NCI-H2196 treated with DMSO at 0.1 percent for 48 hours (cell line): ENCODE measurements at regions not wholly inside any gene's neighbourhood (a gene's known extent, or its start where the extent isn't known, plus 50 kb on each side); places are given as distances from the start of the nearest gene placed in this dataset.

ENCODE experiments used
- DNase-seq: peaks from one replicate; lab custom pipeline; 2025; ENCODE audit not compliant: unreplicated experiment; lab: John Stamatoyannopoulos, UW

GRCh38 chr2:150110548-150110947 lies 376.9 kb downstream of the RND3 start:
- no peak for DNase-seq

DNA sequence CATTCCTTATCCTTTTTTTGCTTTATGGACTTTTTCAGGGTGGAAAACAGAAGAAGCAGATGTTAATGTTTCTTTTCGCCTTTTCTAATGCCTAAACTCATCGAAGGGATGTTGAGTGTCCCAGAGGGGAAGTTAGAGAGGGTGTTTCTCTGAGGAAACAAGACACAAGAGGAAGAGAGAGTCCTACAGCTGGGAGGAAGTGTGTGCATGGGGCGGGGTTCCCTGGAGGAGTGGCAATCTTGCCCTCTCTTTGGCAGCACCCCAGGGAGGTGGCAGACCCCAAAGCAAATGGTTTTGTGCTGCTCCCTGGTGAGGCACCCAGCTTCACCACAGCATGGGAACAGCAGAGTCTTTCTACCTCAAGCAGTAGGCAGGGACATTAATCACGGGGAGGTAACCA lies 377.6 kb downstream of the RND3 start:
- DNase-seq = no peak

DNA sequence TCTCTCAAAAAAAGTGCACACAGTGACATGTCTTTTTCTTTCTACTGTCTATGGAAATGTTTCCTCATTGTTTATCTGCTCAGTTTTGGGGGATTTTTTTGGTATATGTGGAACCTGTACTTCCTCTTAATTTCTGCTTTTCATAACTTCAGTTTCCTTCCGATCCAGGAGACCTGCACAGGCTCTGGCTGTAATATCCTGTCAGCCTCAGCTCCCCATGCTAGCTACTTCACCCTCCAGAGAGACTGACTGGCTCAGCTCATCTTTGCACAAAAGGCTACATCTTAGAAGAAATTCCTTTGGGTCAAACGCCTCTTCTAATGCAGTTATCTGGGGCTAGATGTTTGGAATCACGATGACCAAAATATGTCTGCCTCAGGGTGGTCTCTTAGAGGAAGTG lies 378.4 kb downstream of the RND3 start:
- no peak for DNase-seq

DNA sequence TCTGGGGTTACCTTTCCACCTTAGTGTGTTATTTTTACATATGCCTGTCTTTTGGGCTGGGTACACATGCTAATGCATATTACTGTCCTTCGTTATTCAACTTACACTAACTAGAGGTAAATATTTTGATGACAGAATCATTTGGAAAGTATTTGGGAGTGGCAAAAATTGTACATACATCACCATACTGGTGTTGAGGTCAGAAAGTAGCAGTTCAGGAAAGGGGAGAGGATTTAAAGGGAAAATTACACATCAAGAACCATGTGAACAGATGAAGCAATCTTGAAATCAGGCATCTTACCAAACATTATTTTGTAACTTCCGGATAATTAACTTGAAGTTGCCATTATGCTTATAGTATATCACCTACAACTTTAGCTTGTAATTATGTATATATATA lies 379.7 kb downstream of the RND3 start:
- DNase-seq = no peak

- DNase-seq = no peak
Observed at GRCh38 chr2:150107170-150107569, 380.3 kb downstream of the RND3 start.

GRCh38 chr2:150101947-150102346 lies 385.5 kb downstream of the RND3 start:
- DNase-seq = no peak

- DNase-seq = no peak
Observed at GRCh38 chr2:150100834-150101233, 386.6 kb downstream of the RND3 start.

GRCh38 chr2:150100336-150100735 lies 387.1 kb downstream of the RND3 start:
- DNase-seq = no peak

DNA sequence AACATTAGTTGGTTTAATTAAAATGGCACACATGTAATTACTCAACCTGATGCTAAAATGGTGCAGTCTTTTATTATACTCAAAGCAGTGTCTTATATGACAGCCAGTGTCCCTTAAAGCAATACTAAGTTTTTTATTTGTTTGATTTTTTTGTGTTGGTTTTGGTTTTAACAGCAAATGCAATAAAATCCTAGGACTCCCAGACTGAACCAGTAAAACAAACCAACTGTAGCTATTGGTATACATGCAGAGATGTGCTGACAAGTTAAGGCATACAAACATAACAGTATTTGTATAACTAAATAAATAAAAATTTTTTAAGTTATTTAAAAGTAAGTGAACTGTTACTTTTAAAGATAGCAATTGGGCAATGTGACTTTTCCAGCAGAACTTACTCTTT lies 387.7 kb downstream of the RND3 start:
- no peak for DNase-seq

DNA sequence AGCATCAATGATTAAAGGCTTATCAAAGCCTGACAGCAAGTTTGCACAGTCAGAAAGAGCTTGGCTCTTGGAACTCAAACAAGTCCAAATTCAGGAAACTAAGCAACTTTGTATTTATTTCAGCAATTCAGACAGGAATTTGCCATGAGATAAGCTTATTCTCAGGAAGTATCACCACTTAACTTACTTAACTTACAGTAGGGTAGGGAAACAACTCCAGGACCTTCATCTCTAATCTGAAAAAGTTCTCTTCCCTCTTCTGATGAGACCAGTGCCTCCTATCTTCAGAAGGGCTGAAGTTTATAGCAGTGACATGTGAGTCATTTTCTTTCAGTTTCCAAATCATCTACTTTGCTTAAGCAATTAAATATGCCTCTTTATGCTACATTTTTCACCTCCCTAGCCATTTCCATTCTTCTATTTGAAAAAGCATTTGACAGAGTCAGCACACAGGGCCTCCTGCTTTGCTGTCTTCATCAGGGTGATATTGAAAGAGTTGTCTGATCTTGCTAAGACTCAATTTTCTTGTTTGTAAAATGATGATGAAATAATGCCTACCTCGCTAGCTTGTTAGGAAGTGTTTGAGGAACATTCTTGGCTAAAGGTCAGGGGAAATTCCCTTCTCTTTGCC lies 389.5 kb downstream of the RND3 start:
- DNase-seq = no peak

DNA sequence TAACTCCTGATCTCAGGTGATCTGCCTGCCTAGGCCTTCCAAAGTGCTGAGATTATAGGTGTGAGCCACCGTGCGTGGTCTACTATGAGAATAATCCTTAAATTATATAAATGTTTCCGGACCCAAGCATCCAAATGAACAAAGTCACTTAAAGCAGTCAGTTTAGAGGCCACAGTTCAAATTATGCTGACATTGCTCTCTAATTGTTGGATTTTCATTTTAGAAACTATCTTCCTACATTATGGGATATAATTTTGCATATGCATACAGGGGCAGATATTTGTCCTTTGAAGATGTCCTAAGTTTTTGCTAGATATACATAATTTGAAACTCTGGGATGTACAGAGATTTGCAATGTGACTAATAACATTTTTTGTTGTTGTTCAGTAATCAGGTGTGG lies 390.1 kb downstream of the RND3 start:
- DNase-seq = no peak

DNA sequence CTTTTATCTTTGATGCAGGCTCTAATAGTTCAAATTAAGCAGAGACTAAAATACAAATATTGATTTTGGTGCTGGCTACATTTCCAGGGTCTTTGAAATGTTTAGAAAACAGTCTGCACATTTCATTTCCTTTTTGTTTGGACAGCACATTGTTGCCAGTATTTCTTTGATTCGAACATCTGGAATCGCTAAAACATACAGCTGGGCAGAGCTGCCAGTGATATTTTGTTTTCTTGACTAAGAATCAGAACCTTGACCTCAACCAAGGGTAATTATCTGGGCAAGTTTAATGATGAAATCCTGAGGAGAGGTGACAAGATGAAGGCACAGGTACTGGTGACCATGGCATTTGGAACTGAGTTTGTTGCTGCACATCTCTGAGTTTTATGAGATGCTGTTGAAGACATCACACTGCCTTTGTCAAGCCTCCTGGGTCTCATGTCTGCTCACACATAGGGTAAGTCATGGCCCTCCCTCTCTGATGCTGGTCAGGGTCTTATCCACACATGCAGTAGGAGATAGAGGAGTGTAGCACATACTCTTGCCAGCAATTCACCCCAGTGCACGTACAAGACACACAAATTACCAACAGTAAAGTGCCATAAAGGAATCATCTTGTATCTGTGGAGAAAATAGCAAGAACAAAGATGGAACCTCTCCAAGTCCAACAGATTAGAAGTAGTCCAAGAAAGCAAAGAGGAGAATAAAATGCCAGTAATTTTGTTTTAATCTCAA lies 391.9 kb downstream of the RND3 start:
- DNase-seq = no peak

GRCh38 chr2:150091846-150092245 lies 395.6 kb downstream of the RND3 start:
- no peak for DNase-seq

DNA sequence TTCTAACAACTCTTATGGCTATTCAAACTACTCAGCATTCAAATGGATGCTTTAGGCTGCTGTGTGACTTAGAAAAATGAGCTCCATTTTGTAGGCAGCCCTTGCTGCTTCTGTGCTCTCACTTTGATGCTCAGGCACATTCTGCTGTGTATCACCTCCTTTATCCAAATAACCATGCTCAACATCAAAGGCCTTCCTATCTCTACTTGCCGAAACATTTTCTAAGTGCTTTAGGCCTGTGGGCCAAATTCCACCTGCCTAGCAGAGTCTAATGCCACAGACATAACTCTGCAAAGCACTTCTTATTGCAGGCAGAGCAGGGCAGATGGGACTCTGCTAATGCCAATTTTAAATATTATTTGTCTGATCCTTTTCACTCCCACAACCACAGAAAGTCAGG lies 397.4 kb downstream of the RND3 start:
- no peak for DNase-seq

- no peak for DNase-seq
Observed at GRCh38 chr2:150088538-150088937, 398.9 kb downstream of the RND3 start.

DNA sequence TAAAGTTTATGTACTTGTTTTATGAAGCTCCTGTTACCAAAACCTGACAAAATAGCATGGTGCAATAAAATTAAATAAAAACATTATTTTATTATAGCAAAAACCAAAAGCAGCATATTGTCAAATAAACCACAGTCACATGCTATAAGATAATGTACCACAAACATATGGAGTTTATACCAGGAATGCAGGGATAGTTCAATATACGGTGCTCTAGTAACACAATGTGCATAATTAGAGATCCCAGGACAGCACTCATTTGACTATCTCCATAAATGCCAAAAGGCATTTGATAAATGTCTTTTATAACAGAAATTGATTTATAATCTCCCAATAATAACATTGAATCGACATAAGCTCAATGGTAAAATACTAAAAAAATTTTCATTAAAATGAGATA lies 402.0 kb downstream of the RND3 start:
- no peak for DNase-seq

DNA sequence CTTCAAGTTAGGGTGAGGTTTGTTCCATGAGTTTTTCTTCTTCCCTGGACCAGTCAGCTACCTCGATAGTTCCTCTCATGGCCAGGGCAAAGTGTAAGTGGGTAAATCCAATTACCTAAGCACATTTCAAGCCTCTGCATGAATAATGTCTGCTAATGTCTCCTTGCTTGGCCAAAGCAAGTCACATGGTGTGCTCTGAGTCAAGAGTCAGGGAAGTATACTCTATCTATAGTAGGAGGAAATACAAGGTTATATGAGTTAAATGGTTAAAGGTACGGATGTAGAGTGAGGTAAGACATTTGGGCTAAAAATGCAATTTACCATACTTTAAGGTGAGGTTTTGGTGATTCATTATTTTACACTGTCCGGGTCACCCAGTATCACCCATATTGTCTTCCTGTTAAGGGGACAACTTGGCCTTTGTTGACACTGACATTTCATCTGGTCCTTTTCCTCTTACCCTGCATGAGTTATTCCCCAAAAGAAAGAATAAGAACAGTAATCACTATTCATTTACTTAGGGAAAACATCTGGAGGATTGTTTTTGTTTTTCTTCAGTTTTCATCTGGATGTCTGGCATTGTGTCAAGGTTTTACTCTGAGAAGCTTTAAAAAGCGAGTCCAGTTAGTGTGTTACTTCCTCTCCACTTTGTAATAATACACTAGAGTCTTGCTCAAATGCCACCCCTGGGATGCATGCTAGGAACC lies 405.5 kb downstream of the RND3 start:
- no peak for DNase-seq

GRCh38 chr2:150076281-150076680 lies 411.2 kb downstream of the RND3 start:
- DNase-seq = no peak

DNA sequence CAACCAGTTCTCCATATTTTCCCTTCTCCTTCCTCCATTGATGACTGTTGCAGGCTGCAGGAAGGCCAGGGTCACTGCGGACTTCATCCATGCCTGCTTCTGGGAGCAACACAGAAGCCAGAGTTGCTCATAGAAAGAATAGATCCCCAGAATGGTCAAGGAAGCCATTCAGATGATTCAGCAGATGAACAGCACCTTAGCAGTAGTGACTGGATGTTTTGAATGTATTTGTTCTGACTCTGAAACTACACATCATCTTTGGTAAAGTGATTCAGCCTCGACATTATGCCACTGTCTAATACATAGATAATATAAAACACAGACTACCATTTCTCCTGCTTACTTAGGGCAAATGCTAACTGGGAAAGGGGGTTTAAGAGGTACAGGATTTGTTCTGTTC lies 411.6 kb downstream of the RND3 start:
- DNase-seq = no peak

DNA sequence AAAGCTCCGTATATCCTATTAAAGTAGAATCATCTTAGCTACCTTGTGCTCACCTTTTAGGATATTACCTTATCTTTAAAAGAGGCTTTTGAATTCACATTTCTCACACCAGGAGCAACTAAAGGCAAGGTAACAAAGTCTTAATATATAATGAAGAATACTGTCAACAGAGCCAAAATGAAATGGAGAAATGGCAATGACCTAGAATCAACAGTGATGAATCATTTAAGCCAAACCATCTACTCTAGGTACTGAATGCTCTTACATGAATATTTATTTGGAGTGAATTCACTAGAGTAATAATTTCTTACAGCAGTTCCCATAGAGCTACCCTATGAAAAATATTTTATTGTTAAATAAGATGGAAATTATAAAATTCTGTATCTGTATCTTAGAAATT lies 421.0 kb downstream of the RND3 start:
- no peak for DNase-seq

DNA sequence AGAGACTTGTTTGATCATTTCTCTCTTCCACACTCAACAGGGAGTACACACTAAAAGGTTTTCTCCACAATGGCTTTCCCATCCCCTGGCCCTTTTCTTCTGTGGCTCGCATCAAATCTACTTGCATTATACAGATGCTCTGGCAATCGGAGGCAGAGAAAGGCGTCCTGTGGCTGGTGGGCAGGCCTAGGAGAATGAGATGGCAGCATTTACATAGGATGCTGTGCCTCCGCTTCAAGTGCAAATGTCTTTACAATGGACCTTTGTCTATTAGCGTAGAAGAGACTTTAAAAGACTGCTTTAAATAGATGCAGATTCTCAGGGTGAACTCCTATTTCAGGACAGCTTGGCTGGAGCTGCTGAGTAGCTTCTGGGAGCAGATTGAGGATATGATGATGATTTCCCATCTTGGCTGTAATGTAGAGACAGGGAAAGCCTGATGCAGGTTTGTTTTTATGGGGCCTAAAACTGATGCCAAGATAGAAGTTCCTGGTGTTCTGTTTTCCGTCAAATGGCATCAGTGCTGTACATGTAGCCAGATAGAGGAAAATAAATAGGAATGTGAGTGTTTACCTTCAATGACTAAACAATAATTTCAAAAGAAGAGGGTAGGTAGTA lies 423.4 kb downstream of the RND3 start:
- no peak for DNase-seq

- DNase-seq = no peak
Observed at GRCh38 chr2:150063432-150063889, 424.0 kb downstream of the RND3 start.
